ENCODE measurements at regions not wholly inside any gene's neighbourhood (a gene's known extent, or its start where the extent isn't known, plus 50 kb on each side); places are given as distances from the start of the nearest gene placed in this dataset.
A peak's percentile ranks its signal among the peaks of the same experiment; 100 is the strongest.

- DNase-seq = no peak
Measured at GRCh38 chr4:11264841-11265240, 163.9 kb downstream of the HS3ST1 start.

- DNase-seq = no peak
Measured at GRCh38 chr4:11264346-11264745, 164.3 kb downstream of the HS3ST1 start.

DNA sequence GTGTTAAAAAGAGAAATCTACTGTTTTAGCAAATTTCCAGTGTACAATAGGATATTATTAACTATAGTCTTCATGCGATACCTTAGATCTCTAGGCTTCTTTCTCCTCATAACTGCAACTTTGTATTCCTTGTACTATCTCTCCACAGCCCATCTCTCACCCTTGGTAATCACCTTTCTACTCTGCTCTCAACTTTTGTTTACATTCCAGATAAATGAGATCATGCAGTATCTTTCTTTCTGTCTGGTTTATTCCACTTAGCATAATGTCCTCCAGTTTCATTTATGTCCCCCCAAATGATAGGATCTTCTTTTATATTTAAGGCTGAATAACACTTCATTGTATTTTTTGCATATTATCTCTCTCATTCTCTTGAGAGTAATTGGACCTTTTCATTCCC lies 165.5 kb downstream of the HS3ST1 start:
- DNase-seq = no peak

- no peak for DNase-seq
Measured at GRCh38 chr4:11261066-11261850, 167.4 kb downstream of the HS3ST1 start.

- no peak for DNase-seq
Measured at GRCh38 chr4:11259837-11260236, 168.9 kb downstream of the HS3ST1 start.

GRCh38 chr4:11252149-11252548 lies 176.5 kb downstream of the HS3ST1 start:
- DNase-seq = no peak

DNA sequence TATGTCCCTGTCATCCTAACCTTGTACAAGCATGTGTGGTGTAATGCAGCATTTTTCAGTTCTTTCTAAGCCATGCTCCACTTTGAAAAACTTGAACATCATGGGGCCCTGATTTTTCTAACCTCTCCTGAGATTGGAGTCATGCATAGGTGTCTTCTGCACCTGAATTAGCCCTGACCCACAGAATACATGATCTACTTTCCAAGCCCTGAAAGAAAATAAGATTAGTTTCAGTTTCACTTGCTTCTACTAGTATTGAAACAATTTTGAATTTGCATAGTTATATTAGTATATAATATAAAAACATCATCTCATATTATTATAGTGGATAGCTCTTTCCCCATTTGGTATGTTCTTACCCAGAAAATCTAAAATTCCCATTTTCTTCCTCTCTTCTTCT lies 178.2 kb downstream of the HS3ST1 start:
- DNase-seq = no peak

DNA sequence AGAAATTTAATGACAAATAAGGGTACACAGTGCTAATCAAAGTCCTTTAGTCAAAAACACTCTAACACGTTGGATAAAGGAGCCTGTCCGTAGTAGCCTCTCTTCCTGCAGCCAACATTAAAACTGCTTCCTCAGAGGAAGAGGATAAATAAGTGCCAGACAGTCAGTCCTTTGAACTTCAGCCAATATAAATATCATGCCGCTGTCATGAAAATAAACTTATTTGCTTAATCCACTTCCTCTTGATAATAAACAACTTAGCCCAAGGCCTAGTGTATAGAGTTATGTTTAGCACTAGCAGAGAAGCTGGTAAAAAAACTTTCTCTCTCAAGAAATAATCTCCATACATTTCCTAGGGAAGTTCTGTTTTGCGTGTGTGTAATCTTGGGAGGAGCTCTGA lies 196.7 kb downstream of the HS3ST1 start:
- DNase-seq = no peak

DNA sequence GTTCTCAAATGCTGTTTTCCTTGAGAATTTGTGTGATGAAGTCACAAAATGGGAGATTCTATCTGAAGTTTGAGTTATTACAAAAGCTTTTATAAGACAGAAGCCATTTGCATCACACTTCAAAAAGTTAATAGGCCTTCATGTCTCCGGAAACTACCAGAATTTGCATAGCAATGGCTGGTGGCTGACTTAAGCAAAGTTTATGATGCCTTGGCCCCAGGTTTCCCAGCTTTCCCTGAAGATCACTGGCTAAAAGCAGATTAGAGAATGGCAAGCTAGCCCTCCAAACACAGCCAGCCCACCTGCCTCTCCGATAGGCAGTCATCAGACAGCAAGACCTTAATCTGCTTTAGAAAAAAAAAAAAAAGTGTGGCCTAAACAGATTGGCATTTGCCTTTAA lies 197.8 kb downstream of the HS3ST1 start:
- no peak for DNase-seq

GRCh38 chr4:11228530-11228929 lies 200.2 kb downstream of the HS3ST1 start:
- no peak for DNase-seq

DNA sequence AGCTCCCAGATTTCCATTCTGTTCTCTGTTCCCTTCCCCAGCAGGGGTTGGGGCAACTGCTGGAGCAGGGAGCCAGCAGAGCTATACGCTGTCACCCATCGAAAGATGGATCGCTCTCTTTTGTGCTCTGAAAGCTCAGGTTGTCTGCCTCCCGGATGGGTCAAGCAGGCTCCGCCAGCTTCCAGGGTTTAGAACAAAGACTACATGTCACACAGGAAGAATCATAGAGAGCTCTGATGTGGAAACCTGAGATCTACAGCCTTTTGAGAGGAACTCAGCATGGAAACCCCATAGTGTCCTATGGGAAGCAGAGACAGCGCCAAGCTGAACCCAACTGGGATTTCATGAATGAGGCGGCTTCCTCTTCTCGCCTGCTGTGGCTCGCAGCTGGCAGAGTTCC lies 205.4 kb downstream of the HS3ST1 start:
- DNase-seq = no peak

- no peak for DNase-seq
Measured at GRCh38 chr4:11218692-11219091, 210.0 kb downstream of the HS3ST1 start.

DNA sequence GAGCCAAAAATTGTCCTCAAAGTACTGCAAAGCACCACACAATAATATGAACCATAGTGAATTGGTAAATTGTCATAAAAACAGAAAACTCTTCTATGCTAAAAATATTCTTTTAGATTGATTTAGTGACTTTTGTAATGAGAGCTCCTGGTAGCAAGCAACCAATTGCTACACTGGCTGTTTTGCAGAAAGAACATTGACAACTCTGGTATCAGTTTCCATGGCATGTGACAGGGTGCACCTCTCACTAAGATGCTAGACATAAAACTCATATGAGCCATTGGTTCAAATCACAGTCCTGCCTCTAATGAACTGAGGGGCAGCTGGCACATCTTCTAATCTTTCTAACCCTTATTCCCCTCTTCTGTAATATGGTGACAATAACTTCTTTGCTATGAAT lies 212.2 kb downstream of the HS3ST1 start:
- no peak for DNase-seq

GRCh38 chr4:11214281-11214680 lies 214.4 kb downstream of the HS3ST1 start:
- DNase-seq = no peak

DNA sequence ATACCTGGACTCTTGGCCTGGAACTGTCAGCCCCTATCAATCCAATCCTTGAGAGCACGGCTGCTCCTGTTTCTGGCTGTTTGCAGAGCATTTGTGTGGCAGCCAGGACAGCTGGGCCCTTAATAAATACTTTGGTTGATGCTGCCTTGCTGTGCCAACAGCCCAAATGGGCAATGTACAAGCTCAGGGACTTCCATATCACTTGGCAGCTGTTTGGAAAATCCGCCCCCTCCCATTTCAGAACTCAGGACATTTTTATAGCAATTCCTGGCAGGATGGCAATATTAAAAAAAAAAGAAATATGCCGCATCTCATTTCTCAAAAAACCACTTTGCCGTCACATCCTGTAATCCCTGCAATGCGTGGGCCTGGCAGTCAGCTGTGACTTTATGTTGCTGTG lies 218.9 kb downstream of the HS3ST1 start:
- DNase-seq = no peak

DNA sequence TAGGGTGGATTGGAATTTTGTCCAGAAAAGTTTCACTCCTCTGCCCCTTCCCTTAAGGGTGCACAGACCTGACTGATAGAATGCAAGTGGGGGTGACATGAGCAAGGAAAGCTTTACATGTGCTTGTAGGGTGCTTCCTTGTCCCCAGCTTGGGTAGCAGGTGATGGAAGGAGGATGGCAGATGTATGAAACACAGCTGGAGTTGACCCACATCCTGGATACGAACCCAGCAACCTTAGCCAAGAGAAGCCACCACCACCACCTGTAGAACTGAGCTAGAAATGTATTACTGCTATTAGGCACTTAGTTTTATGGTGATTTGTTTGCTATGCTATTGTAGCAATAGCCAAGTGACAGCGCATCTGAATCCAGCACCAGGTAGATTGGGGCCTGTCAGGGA lies 227.4 kb downstream of the HS3ST1 start:
- DNase-seq = no peak

- no peak for DNase-seq
Measured at GRCh38 chr4:11198516-11199305, 230.0 kb downstream of the HS3ST1 start.

- DNase-seq = no peak
Measured at GRCh38 chr4:11197631-11198341, 230.9 kb downstream of the HS3ST1 start.

DNA sequence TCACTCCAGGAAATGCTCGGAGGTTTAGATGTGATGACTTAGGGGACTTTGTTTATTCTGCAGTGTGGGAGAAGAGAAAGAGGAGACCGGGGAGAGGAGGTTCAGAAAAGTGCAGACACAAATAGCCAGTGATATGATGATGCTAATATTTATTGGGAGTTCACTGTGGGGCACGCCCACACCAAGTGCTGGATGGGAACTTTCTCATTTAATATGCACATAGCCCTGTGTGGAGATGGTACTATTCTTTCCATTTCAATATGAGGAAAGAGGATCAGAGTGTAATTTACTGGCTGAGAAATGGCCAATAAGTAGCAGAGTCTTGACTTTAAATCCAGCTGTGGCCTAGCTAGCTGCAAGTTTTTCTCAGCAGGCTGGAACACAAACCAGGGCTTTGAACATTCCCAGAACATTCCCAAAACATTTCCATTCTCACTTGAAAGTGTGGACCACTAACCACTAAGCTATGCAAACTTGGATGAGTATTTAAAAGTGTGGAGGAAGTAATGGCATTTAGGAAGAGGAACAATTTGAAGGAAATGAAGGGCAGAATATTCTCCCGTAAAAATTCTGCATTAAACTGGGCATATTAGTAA lies 231.7 kb downstream of the HS3ST1 start:
- DNase-seq = no peak

GRCh38 chr4:11194431-11194830 lies 234.3 kb downstream of the HS3ST1 start:
- no peak for DNase-seq

- DNase-seq = peak; percentile 9
Measured at GRCh38 chr4:11189756-11190155, 238.9 kb downstream of the HS3ST1 start.

GRCh38 chr4:11183356-11183740 lies 245.3 kb downstream of the HS3ST1 start:
- no peak for DNase-seq

- no peak for DNase-seq
Measured at GRCh38 chr4:11182586-11183355, 245.9 kb downstream of the HS3ST1 start.
